ENCODE measurements at regions not wholly inside any gene's neighbourhood (a gene's known extent, or its start where the extent isn't known, plus 50 kb on each side); places are given as distances from the start of the nearest gene placed in this dataset.

GRCh38 chr12:105783983-105784947, 354.5 kb downstream of the NUAK1 start:
- TF ChIP-seq JUNB (IDR thresholded peaks at IDR 0.05) (peak; percentile 14; the same call in 1 of the 2 replicates), SPI1 (IDR thresholded peaks at IDR 0.05; ENCODE audit: borderline replicate concordance, insufficient read depth, low read depth, low read length) (peak; percentile 82), RUNX3 (IDR thresholded peaks at IDR 0.05; ENCODE audit: low read length) (0 out of 2 replicates have a peak, but pooled peaks have one; percentile 32), KDM1A (IDR thresholded peaks at IDR 0.05; ENCODE audit: borderline replicate concordance) (no peak), ETV6 (conservative IDR thresholded peaks at IDR 0.05 in 1 of 2, IDR thresholded peaks at IDR 0.05 in 1 of 2; ENCODE audit: borderline replicate concordance in 1 of 2, low read depth in 1 of 2) (peak in 1 of 2 experiments; percentile 76; a peak in 2 of 4 replicates), GABPA (IDR thresholded peaks at IDR 0.05; ENCODE audit: low read depth) (0 out of 2 replicates have a peak, but pooled peaks have one; percentile 38), RAD21 (IDR thresholded peaks at IDR 0.05; ENCODE audit: insufficient read depth, low read depth, low read length) (no peak), CHD4 (IDR thresholded peaks at IDR 0.05) (no peak), NBN (IDR thresholded peaks at IDR 0.05) (no peak), CEBPZ (IDR thresholded peaks at IDR 0.05; ENCODE audit: low read depth, low read length) (no peak), TCF7 (IDR thresholded peaks at IDR 0.05; ENCODE audit: borderline replicate concordance) (0 out of 2 replicates have a peak, but pooled peaks have one; percentile 18), STAT1 (conservative IDR thresholded peaks at IDR 0.05) (no peak), TCF12 (IDR thresholded peaks at IDR 0.05; ENCODE audit: low read depth, low read length) (peak; percentile 6; the same call in 1 of the 2 replicates)
- DNase-seq (ENCODE audit: low read depth, low spot score): peak; percentile 34
- no peak overlapping the region for H2AFZ ChIP-seq (ENCODE audit: control insufficient read depth, low read depth, low read length)
- FAIRE-seq: peak; percentile 66
- no peak overlapping the region for H3K4me3 ChIP-seq
- no peaks in the 10 kb centered on the region for H3K79me2 ChIP-seq (ENCODE audit: control insufficient read depth, insufficient read depth, low read length)
- intact Hi-C loops (cut with micrococcal nuclease; ENCODE audit: unreplicated experiment) (no loop called here), in situ Hi-C loops (cut with MboI) (no loop called here)
- WGBS (ENCODE audit: insufficient coverage, insufficient replicate concordance, low lambda C conversion rate, missing lambda C conversion rate): 28% methylated on average over 8 of the region's 8 CpGs
- ChIA-PET SMC1A (ENCODE audit: uncharacterized antibody, unreplicated experiment) (interaction anchor here (1.1 kb wide), 1 partner anchor 19 kb away, joined by 4 read pairs; no protein-coding TSS in a partner anchor), POLR2A (interaction anchor here (1.6 kb wide), 1 partner anchor 16 kb away, joined by 4 read pairs; no protein-coding TSS in a partner anchor), CTCF (interaction anchor here (0.7 kb wide), 1 partner anchor 553 kb away, joined by 3 read pairs; no protein-coding TSS in a partner anchor), RAD21 (ENCODE audit: unreplicated experiment) (no interaction called here)
- ATAC-seq: peak; percentile 79
- BruUV-seq (replicated peaks): no TSS peak
- no peaks in the 10 kb centered on the region for H3K27me3 ChIP-seq (replicated peaks in 1 of 2; ENCODE audit: control insufficient read depth in 2 of 2, insufficient read depth in 2 of 2, low read length in 1 of 2)
- no peak overlapping the region for H3K9ac ChIP-seq (ENCODE audit: control insufficient read depth, insufficient read depth, low read length)
- H3K4me2 ChIP-seq (ENCODE audit: control insufficient read depth, insufficient read depth): peak overlapping the region; percentile 21; the same call in 1 of the 2 replicates
- H3K36me3 ChIP-seq (ENCODE audit: control insufficient read depth in 2 of 2, insufficient read depth in 2 of 2, low read length in 1 of 2): no peaks in the 10 kb centered on the region
- peaks cover 9% of the 10 kb centered on the region for H3K4me1 ChIP-seq (ENCODE audit: control insufficient read depth, insufficient read depth, low read length)
- no peaks in the 10 kb centered on the region for H3K9me3 ChIP-seq (replicated peaks; ENCODE audit: control insufficient read depth, insufficient read depth, low read length)
- H4K20me1 ChIP-seq (ENCODE audit: control insufficient read depth, insufficient read depth): no peaks in the 10 kb centered on the region
- no peak overlapping the region for H3K27ac ChIP-seq (ENCODE audit: control insufficient read depth, insufficient read depth)
